Keratinocyte (primary cell): ENCODE measurements at regions not wholly inside any gene's neighbourhood (a gene's known extent, or its start where the extent isn't known, plus 50 kb on each side); places are given as distances from the start of the nearest gene placed in this dataset.

Source experiments
- DNase-seq: peaks from one replicate; pipeline ENCODE4 v3.0.0-alpha.2; 2011; ENCODE audit warnings: low read depth, missing footprints, low spot score
- FAIRE-seq: peaks from 2 replicates; lab custom pipeline; 2011; peaks lifted over from hg19 to GRCh38; lab: Jason Lieb, UNC
- H2AFZ ChIP-seq: 2 replicates; pipeline ENCODE4 v1.6.0; 2012; ENCODE audit warnings: low read length, control low read depth, inconsistent platforms; ENCODE audit not compliant: control insufficient read depth
- H3K27ac ChIP-seq: 2 replicates; pipeline ENCODE4 v1.5.1; 2011; ENCODE audit warnings: low read length; ENCODE audit not compliant: control insufficient read depth, insufficient read depth
- H3K27me3 ChIP-seq: 3 replicates; pipeline ENCODE4 v1.6.0; 2011; ENCODE audit warnings: low read length; ENCODE audit not compliant: control insufficient read depth, insufficient read depth; ENCODE audit errors: extremely low read depth
- H3K36me3 ChIP-seq, 2 experiments: 2 replicates in 1 of 2; 3 replicates in 1 of 2; pipeline ENCODE4 v1.5.1; 2011; ENCODE audit warnings: low read length in 2 of 2, mild to moderate bottlenecking in 1 of 2; ENCODE audit not compliant: control insufficient read depth in 2 of 2, insufficient read depth in 2 of 2; ENCODE audit errors: extremely low read depth in 1 of 2
- H3K4me1 ChIP-seq: 3 replicates; pipeline ENCODE4 v1.5.1; 2011; ENCODE audit warnings: low read length; ENCODE audit not compliant: control insufficient read depth, insufficient read depth; ENCODE audit errors: extremely low read depth
- H3K4me2 ChIP-seq: 3 replicates; pipeline ENCODE4 v1.6.0; 2011; ENCODE audit warnings: low read depth, low read length; ENCODE audit not compliant: control insufficient read depth, insufficient read depth; ENCODE audit errors: extremely low read depth
- H3K4me3 ChIP-seq, 3 experiments: fragments of 200-600 bp in 1 of 3; sonication (generic) in 1 of 3; 2 replicates in 2 of 3; 3 replicates in 1 of 3; pipeline ENCODE4 v1.5.1; 2011 to 2016; ENCODE audit warnings: low read length in 3 of 3, mild to moderate bottlenecking in 3 of 3, control low read depth in 2 of 3, inconsistent platforms in 1 of 3, low read depth in 1 of 3, mixed read lengths in 1 of 3, mixed run types in 1 of 3, moderate library complexity in 1 of 3; ENCODE audit not compliant: control insufficient read depth in 2 of 3, insufficient read depth in 2 of 3; ENCODE audit errors: extremely low read depth in 1 of 3
- H3K79me2 ChIP-seq: 2 replicates; pipeline ENCODE4 v1.6.0; 2012; ENCODE audit warnings: low read length; ENCODE audit not compliant: control insufficient read depth, insufficient read depth
- H3K9ac ChIP-seq: 3 replicates; pipeline ENCODE4 v1.6.0; 2011; ENCODE audit warnings: low read length; ENCODE audit not compliant: control insufficient read depth, insufficient read depth; ENCODE audit errors: extremely low read depth
- H3K9me1 ChIP-seq: 3 replicates; pipeline ENCODE4 v1.6.0; 2011; ENCODE audit warnings: low read length; ENCODE audit not compliant: control insufficient read depth, insufficient read depth; ENCODE audit errors: extremely low read depth
- H3K9me3 ChIP-seq: 2 replicates; pipeline ENCODE4 v1.5.1; 2012; ENCODE audit warnings: low read depth, low read length; ENCODE audit not compliant: control insufficient read depth
- H4K20me1 ChIP-seq: 3 replicates; pipeline ENCODE4 v1.6.0; 2011; ENCODE audit warnings: low read length; ENCODE audit not compliant: control insufficient read depth, insufficient read depth; ENCODE audit errors: extremely low read depth
- EZH2 ChIP-seq: IDR thresholded peaks from one replicate; pipeline ENCODE4 v1.6.1; 2012; ENCODE audit warnings: inconsistent platforms, mild to moderate bottlenecking, low read length, moderate library complexity
- dilution Hi-C: fragments of 300-500 bp; cut with MboI; formaldehyde crosslinking; loops from one replicate; pipeline ENCODE4 v1.7.0; 2020; ENCODE audit warnings: low sequenced_read_pairs; ENCODE audit not compliant: extremely low pct_ligation_motif_present
- TF ChIP-seq, protein P1 (sequence below), 3 experiments: IDR thresholded peaks in 1 of 3; conservative IDR thresholded peaks in 1 of 3; optimal IDR thresholded peaks in 1 of 3; 2 replicates in 2 of 3; 3 replicates in 1 of 3; pipeline versions ENCODE3 to v1.5.1; 2011; ENCODE audit warnings: low read length in 3 of 3, mild to moderate bottlenecking in 3 of 3, moderate library complexity in 2 of 3, control low read depth in 1 of 3, inconsistent platforms in 1 of 3; ENCODE audit not compliant: insufficient read depth in 2 of 3; ENCODE audit errors: extremely low read depth in 1 of 3

DNA sequence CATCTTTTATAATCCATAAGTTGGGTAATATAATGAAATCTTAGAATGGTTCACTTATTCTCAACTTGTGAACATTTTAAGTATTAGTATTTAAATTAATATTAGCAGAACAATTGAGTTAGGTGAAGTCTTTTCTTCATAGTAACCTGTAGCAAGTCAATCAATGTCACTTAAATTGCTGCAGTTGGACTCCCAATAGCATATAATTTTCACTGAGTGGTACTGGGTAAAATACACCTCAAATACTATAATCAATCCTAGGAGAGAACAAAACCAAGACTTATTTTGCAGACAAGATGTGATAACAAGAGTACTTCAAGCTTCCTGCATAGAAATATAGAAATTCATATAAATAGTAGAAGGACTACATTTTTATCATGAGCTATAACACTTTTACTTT lies 677.9 kb upstream of the LRRN3 start:
- no peak for FAIRE-seq
- Histone ChIP-seq H3K9me3 (no peaks in the 10 kb centered on the region), H2AFZ (no peak overlapping the region), H3K36me3 (no peaks in the 10 kb centered on the region), H3K27ac (no peak overlapping the region), H4K20me1 (no peaks in the 10 kb centered on the region), H3K9ac (no peak overlapping the region), H3K9me1 (no peaks in the 10 kb centered on the region), H3K4me2 (no peak overlapping the region), H3K27me3 (no peaks in the 10 kb centered on the region), H3K4me1 (no peaks in the 10 kb centered on the region), H3K79me2 (no peaks in the 10 kb centered on the region), H3K4me3 (no peak overlapping the region)
- dilution Hi-C loops, result no loop called here
- no peak for DNase-seq
- TF ChIP-seq EZH2, result no peak
- TF ChIP-seq, protein P1, sequence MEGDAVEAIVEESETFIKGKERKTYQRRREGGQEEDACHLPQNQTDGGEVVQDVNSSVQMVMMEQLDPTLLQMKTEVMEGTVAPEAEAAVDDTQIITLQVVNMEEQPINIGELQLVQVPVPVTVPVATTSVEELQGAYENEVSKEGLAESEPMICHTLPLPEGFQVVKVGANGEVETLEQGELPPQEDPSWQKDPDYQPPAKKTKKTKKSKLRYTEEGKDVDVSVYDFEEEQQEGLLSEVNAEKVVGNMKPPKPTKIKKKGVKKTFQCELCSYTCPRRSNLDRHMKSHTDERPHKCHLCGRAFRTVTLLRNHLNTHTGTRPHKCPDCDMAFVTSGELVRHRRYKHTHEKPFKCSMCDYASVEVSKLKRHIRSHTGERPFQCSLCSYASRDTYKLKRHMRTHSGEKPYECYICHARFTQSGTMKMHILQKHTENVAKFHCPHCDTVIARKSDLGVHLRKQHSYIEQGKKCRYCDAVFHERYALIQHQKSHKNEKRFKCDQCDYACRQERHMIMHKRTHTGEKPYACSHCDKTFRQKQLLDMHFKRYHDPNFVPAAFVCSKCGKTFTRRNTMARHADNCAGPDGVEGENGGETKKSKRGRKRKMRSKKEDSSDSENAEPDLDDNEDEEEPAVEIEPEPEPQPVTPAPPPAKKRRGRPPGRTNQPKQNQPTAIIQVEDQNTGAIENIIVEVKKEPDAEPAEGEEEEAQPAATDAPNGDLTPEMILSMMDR (optimal IDR thresholded peaks at IDR 0.05 in 1 of 3, IDR thresholded peaks at IDR 0.05 in 1 of 3, conservative IDR thresholded peaks at IDR 0.05 in 1 of 3; ENCODE audit: extremely low read depth in 1 of 3, insufficient read depth in 2 of 3, low read length in 3 of 3), result no peak

DNA sequence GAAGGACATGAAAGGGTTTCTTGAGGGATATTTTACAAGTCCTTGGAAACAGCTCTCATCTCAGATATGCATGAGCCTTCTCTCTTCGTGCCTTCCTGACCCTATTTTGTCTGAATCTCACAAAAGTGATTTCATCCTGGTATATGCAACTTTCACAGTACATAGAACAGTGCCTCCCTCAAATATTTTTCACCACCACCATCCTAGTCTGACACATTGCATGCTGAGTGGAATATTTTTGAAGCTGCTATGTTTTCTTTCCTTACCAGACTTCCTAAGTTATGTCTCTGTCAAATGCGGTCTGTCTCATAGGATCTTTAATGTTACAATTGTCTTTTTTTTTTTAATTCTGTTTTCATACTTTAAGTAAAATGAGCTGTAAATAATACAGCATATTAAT lies 673.3 kb upstream of the LRRN3 start:
- no peak overlapping the region for H3K4me3 ChIP-seq
- no peak for DNase-seq
- H3K9ac ChIP-seq, result no peak overlapping the region
- FAIRE-seq, result no peak
- H3K27me3 ChIP-seq, result no peaks in the 10 kb centered on the region
- H4K20me1 ChIP-seq, result no peaks in the 10 kb centered on the region
- no peaks in the 10 kb centered on the region for H3K9me3 ChIP-seq
- no peak for TF ChIP-seq EZH2
- TF ChIP-seq, protein P1 (optimal IDR thresholded peaks at IDR 0.05 in 1 of 3, IDR thresholded peaks at IDR 0.05 in 1 of 3, conservative IDR thresholded peaks at IDR 0.05 in 1 of 3; ENCODE audit: extremely low read depth in 1 of 3, insufficient read depth in 2 of 3, low read length in 3 of 3), result no peak
- H3K4me2 ChIP-seq, result no peak overlapping the region
- H3K36me3 ChIP-seq, result no peaks in the 10 kb centered on the region
- no peak overlapping the region for H2AFZ ChIP-seq
- H3K4me1 ChIP-seq, result no peaks in the 10 kb centered on the region
- dilution Hi-C loops, result no loop called here
- H3K9me1 ChIP-seq, result no peaks in the 10 kb centered on the region
- H3K79me2 ChIP-seq, result no peaks in the 10 kb centered on the region
- no peak overlapping the region for H3K27ac ChIP-seq
